NOMO-1 (cell line): ENCODE measurements at regions not wholly inside any gene's neighbourhood (a gene's known extent, or its start where the extent isn't known, plus 50 kb on each side); places are given as distances from the start of the nearest gene placed in this dataset.
"Not testable (repeated sequence)": the region's sequence is repeated elsewhere in the genome, so short reads cannot be mapped to it uniquely, and the experiment has no call there.

Experiments
- DNase-seq, 2 experiments: peaks; one replicate each; lab custom pipeline; 2025; ENCODE audit not compliant: unreplicated experiment in 2 of 2; lab: John Stamatoyannopoulos, UW

DNA sequence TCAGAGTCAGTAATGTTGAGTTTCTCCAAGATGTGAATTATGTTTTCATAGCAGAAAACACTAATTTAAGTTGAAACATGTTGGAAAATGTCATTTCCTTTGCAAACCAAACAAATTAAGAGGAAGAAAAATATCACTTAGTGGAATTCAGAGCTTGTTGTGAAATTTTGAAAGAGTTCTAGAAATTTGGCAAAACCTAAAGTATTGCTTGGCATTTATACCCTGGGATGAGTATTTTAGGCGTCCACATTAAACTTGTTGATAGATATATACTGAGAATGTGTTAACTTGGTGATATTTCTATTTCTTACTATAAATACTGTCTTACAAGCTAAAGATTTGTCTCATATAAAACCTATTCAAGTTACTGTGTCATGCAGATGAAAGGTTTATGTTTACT is 335.2 kb downstream of the NSUN3 start:
- DNase-seq, result no peak

GRCh38 chr3:94401466-94401865 is 338.6 kb downstream of the NSUN3 start:
- DNase-seq, result no peak

GRCh38 chr3:94402126-94402525 is 339.3 kb downstream of the NSUN3 start:
- no peak for DNase-seq

- DNase-seq, result no peak
Measured at GRCh38 chr3:94405258-94406035, 342.6 kb downstream of the NSUN3 start.

GRCh38 chr3:94406595-94406994 is 343.7 kb downstream of the NSUN3 start:
- no peak for DNase-seq

GRCh38 chr3:94412936-94413335 is 350.1 kb downstream of the NSUN3 start:
- DNase-seq, result not testable (repeated sequence)

GRCh38 chr3:94413336-94414108 is 350.7 kb downstream of the NSUN3 start:
- DNase-seq, result no peak

GRCh38 chr3:94414418-94414817 is 351.6 kb downstream of the NSUN3 start:
- no peak for DNase-seq

DNA sequence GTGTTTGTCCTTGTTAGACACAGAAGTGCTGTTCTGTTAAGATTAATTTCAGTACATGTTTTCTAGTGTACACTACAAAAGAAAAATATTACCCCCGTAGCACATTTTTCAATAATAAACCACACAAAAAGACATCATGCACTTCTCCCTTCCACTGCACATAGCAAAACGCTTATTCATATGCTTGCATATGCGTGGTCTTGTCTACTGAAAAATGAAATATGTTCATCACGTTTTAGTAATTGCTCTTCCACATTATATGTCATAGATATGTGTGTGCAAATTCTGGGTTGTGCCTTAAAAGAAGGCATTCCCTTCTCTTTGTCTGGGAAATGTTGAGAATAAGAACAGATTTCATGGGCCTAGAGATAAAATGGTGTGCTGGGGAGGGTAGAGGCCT is 353.9 kb downstream of the NSUN3 start:
- no peak for DNase-seq

GRCh38 chr3:94417963-94418455 is 355.1 kb downstream of the NSUN3 start:
- no peak for DNase-seq

- DNase-seq, result no peak
Measured at GRCh38 chr3:94420931-94421330, 358.1 kb downstream of the NSUN3 start.

- DNase-seq, result no peak
Measured at GRCh38 chr3:94423578-94423977, 360.7 kb downstream of the NSUN3 start.

- no peak for DNase-seq
Measured at GRCh38 chr3:94429517-94429916, 366.7 kb downstream of the NSUN3 start.

- DNase-seq, result no peak
Measured at GRCh38 chr3:94431876-94432570, 369.2 kb downstream of the NSUN3 start.

GRCh38 chr3:94433811-94434210 is 370.9 kb downstream of the NSUN3 start:
- DNase-seq, result no peak

DNA sequence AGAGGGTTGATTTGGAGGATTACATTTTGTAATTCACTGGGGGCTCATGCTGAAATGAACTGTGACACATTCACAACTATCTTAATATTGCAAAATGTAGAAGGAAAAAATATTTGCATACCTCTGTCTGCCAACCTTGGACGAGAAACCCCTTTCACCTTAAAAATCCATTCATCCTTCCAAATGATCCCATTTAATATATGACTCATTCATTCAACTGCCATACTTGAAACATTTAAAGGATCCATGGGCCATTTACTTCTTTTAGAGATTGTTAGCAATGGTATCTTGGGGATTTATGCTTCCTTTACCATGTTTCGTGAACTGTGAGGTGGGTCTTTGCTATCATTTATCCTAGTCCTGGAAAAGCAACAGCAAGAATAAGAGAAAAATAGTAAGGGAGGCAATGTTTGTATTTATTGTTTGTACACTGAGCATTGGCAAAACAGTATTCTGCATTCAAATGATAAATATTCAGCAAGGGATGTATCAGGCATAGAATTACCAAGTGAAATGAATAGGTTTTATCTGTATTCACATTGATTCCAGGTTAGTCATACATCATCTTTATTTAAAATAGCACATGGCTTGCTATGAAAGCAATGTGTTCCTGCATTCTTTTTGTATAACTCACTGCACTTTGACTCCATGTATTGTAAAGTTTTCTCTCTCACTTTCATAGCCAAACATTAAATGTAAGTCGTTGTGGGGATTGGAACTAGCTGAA is 378.1 kb downstream of the NSUN3 start:
- no peak for DNase-seq

- DNase-seq, result no peak
Measured at GRCh38 chr3:94441494-94441847, 378.6 kb downstream of the NSUN3 start.

DNA sequence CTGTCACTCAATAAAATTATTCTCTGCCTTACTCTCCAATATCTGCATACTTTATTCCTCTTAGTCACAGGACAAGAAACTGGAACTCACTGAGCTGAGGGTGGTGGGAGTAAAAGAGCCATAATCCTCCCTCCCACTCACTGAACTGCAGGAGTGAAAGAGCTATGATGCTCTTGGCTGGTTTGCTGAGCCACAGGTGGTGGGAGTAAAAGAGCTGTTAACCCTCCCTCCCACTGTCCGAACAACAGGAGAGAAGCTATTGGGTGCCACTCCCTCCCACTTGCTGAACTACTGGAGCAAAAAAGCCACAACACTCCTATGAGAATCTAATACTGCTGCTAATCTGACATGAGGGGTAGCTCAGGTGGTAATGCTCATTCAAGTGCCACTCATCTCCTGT is 391.0 kb downstream of the NSUN3 start:
- DNase-seq, result no peak

DNA sequence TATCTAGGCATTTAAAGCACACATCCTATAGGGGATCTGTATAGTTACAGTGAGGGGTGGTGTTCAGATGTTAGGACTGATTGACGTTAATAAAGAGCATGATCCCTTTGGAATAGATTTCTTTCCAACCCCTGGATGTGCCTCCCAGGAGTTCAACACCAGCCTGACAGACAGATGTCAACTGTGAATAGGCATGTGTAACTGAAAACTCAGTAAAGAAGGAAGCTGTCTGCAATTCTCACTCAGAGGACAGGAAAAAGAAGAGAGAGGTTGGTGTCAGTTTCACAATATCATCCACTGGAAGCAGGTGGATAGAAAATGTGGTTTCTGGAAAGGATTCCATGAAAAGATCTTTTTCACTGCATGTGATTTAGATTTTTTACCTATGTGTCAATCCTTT is 396.3 kb downstream of the NSUN3 start:
- DNase-seq, result no peak

- no peak for DNase-seq
Measured at GRCh38 chr3:94460931-94461330, 398.1 kb downstream of the NSUN3 start.

GRCh38 chr3:94462931-94463330 is 400.1 kb downstream of the NSUN3 start:
- no peak for DNase-seq
